ENCODE measurements at regions not wholly inside any gene's neighbourhood (a gene's known extent, or its start where the extent isn't known, plus 50 kb on each side); places are given as distances from the start of the nearest gene placed in this dataset.

DNA sequence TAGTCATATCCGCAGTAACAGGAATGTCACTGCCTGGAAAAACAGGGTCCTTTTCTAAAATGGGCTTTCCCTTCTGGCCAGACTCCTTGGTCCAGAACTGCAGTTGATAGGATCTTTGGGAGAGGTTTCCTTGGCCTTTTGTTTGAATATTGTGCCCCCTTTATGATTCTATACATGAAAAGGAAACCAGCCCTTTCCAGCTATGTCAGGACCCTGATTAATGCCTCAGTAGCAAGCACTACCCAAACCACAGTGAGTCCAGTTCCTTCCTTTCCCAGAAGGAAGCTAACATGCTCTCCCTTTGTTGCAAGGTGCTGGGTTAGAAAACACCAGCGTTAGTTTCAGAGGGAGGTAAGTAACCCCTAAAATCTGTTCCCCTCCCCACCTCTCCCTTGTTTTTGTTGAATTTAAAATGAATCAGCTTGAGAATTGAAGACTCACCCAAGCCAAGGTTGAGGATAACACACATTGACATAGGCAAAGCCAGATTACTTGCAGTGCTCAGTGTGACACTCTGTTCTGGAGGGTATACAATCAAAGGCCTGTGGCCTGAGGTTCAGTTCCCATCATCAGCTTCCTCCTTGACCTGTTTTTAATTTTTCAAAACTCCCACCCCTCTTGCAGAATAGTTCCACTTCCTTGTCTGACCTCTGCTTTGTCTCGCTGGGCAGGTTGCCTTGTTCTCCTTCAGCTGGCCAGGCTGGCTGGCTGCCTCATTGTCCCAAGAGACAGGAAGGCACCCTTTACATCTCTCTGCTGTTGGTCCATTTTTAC lies 51.2 kb downstream of the PABIR2 start:
- TF ChIP-seq, protein P1, sequence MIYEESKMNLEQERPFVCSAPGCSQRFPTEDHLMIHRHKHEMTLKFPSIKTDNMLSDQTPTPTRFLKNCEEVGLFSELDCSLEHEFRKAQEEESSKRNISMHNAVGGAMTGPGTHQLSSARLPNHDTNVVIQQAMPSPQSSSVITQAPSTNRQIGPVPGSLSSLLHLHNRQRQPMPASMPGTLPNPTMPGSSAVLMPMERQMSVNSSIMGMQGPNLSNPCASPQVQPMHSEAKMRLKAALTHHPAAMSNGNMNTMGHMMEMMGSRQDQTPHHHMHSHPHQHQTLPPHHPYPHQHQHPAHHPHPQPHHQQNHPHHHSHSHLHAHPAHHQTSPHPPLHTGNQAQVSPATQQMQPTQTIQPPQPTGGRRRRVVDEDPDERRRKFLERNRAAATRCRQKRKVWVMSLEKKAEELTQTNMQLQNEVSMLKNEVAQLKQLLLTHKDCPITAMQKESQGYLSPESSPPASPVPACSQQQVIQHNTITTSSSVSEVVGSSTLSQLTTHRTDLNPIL (CRISPR knock-in tag; IDR thresholded peaks at IDR 0.05; ENCODE audit: low read depth) = no peak
- TF ChIP-seq ZFP3 (CRISPR knock-in tag; IDR thresholded peaks at IDR 0.05) = no peak
- TF ChIP-seq SNAI2 (CRISPR knock-in tag; IDR thresholded peaks at IDR 0.05) = no peak
- TF ChIP-seq TCF4 (CRISPR knock-in tag; IDR thresholded peaks at IDR 0.05; ENCODE audit: borderline replicate concordance) = no peak
- TF ChIP-seq PPARA (CRISPR knock-in tag; IDR thresholded peaks at IDR 0.05; ENCODE audit: borderline replicate concordance) = no peak
- TF ChIP-seq ZC3H10 (CRISPR knock-in tag; IDR thresholded peaks at IDR 0.05) = no peak

Measured in SK-N-SH treated with all-trans-retinoic acid at 6 μM for 48 hours (cell line).